ENCODE measurements at regions not wholly inside any gene's neighbourhood (a gene's known extent, or its start where the extent isn't known, plus 50 kb on each side); places are given as distances from the start of the nearest gene placed in this dataset.

DNA sequence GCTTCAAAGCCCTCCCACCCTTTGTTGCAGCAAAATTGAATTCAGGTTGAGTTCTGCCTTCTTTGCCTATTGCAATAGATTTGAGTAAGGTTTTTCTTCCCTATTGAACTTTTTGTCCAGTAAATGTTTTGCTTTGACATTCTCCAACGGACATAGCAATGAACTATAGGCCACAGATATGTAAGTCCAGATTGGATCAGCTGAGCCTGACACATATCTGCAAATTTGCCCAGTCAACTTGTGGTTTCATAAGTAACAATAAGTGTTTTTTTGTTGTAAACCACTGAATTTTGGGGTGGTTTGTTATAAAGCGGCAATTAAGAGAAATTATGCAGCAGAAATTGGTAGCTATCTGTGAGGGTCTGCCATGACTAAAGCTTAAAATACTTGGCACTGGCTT, 332.1 kb upstream of the SORCS1 start:
- Histone ChIP-seq H3K4me3 (ENCODE audit: extremely low read depth in 1 of 4, insufficient read depth in 2 of 4, low read depth in 3 of 4, low read length in 4 of 4) (no peak overlapping the region), H3K4me1 (replicated peaks in 1 of 4; ENCODE audit: control insufficient read depth in 3 of 4, insufficient read depth in 4 of 4, low read length in 3 of 4) (no peaks in the 10 kb centered on the region), H2BK5ac (ENCODE audit: low read depth, low read length) (no peak overlapping the region), H3K18ac (ENCODE audit: extremely low read depth, low read length) (no peak overlapping the region), H4K91ac (replicated peaks; ENCODE audit: insufficient read length, low read length) (no peak overlapping the region), H2BK12ac (ENCODE audit: low read depth, low read length) (no peak overlapping the region), H3K36me3 (ENCODE audit: control insufficient read depth in 2 of 4, insufficient read depth in 4 of 4, low read length in 3 of 4) (no peaks in the 10 kb centered on the region), H3K79me1 (ENCODE audit: low read depth, low read length) (no peaks in the 10 kb centered on the region), H2BK120ac (replicated peaks; ENCODE audit: low read depth, low read length) (no peak overlapping the region), H3K27ac (ENCODE audit: low read depth, low read length) (no peak overlapping the region), H3K79me2 (ENCODE audit: control insufficient read depth in 1 of 2, insufficient read depth in 2 of 2, low read length in 2 of 2) (no peaks in the 10 kb centered on the region), H3K14ac (ENCODE audit: insufficient read length) (no peak overlapping the region), H4K20me1 (replicated peaks in 1 of 2; ENCODE audit: control insufficient read depth in 1 of 2, insufficient read depth in 2 of 2, low read length in 2 of 2) (no peaks in the 10 kb centered on the region), H3K9me3 (ENCODE audit: insufficient read depth in 2 of 2, low read depth in 1 of 2, low read length in 1 of 2) (no peaks in the 10 kb centered on the region), H3K27me3 (replicated peaks in 1 of 4; ENCODE audit: control insufficient read depth in 3 of 4, extremely low read depth in 1 of 4, insufficient read depth in 3 of 4, low read length in 3 of 4) (no peaks in the 10 kb centered on the region), H4K5ac (ENCODE audit: insufficient read length, low read depth, low read length) (no peak overlapping the region), H3K56ac (replicated peaks; ENCODE audit: insufficient read length, low read depth, low read length) (no peak overlapping the region), H3K4ac (replicated peaks; ENCODE audit: insufficient read length, low read depth, low read length) (no peak overlapping the region), H4K8ac (ENCODE audit: extremely low read depth, insufficient read depth, low read length) (no peak overlapping the region), H2BK20ac (ENCODE audit: low read length) (no peak overlapping the region), H2AFZ (ENCODE audit: low read length) (no peak overlapping the region), H3K23ac (ENCODE audit: insufficient read length) (no peak overlapping the region), H2BK15ac (ENCODE audit: low read length) (no peak overlapping the region), H2AK5ac (ENCODE audit: low read depth, low read length) (no peak overlapping the region), H3K4me2 (ENCODE audit: insufficient read depth in 1 of 2, low read depth in 2 of 2, low read length in 2 of 2) (no peak overlapping the region), H3K9ac (replicated peaks in 1 of 4; ENCODE audit: extremely low read depth in 1 of 4, low read depth in 3 of 4, low read length in 3 of 4) (no peak overlapping the region), H3K23me2 (ENCODE audit: low read depth, low read length) (no peaks in the 10 kb centered on the region)
- ChIA-PET CTCF (ENCODE audit: partially characterized antibody) (no interaction called here), POLR2A (ENCODE audit: partially characterized antibody) (no interaction called here)
- 65% methylated on average over 2 of the region's 2 CpGs; no CpG with 5 or more reads in 1 of the 2 experiments for WGBS, 2 experiments (ENCODE audit: extremely low coverage in 1 of 2, insufficient coverage in 1 of 2, insufficient read length in 1 of 2, insufficient replicate concordance in 2 of 2, low coverage in 1 of 2, low lambda C conversion rate in 2 of 2, missing lambda C conversion rate in 1 of 2)
- DNase-seq (ENCODE audit: low read depth in 1 of 2, low spot score in 2 of 2), result no peak
- FAIRE-seq, result no peak
- TF ChIP-seq KDM1A (IDR thresholded peaks at IDR 0.05; ENCODE audit: borderline replicate concordance, low read length), result no peak
- no peak for TF ChIP-seq TAF1 (IDR thresholded peaks at IDR 0.05; ENCODE audit: low read depth, low read length)
- TF ChIP-seq EZH2 (IDR thresholded peaks at IDR 0.05; ENCODE audit: low read depth, low read length, severe bottlenecking), result no peak
- no peak for TF ChIP-seq CEBPB (IDR thresholded peaks at IDR 0.05; ENCODE audit: low read depth, low read length)
- no peak for TF ChIP-seq CHD2 (IDR thresholded peaks at IDR 0.05; ENCODE audit: low read length)
- TF ChIP-seq RFX5 (IDR thresholded peaks at IDR 0.05; ENCODE audit: borderline replicate concordance, low read depth, low read length), result no peak
- no peak for TF ChIP-seq EGR1 (IDR thresholded peaks at IDR 0.05; ENCODE audit: borderline replicate concordance, low read depth, low read length)
- TF ChIP-seq POU5F1 (IDR thresholded peaks at IDR 0.05; ENCODE audit: low read depth, low read length), result no peak
- no peak for TF ChIP-seq NRF1 (IDR thresholded peaks at IDR 0.05; ENCODE audit: low read depth, low read length)
- no peak for TF ChIP-seq CREB1 (IDR thresholded peaks at IDR 0.05)
- no peak for TF ChIP-seq SRF (IDR thresholded peaks at IDR 0.05; ENCODE audit: low read depth, low read length)
- no peak for TF ChIP-seq CHD1 (IDR thresholded peaks at IDR 0.05; ENCODE audit: low read depth, low read length)
- TF ChIP-seq JUN (IDR thresholded peaks at IDR 0.05; ENCODE audit: low read depth, low read length), result no peak
- no peak for TF ChIP-seq CBX5 (IDR thresholded peaks at IDR 0.05; ENCODE audit: low read depth, low read length)
- no peak for TF ChIP-seq YY1 (IDR thresholded peaks at IDR 0.05; ENCODE audit: low read depth, low read length)
- no peak for TF ChIP-seq MAFK (IDR thresholded peaks at IDR 0.05; ENCODE audit: low read depth, low read length)
- TF ChIP-seq TAF7 (optimal IDR thresholded peaks at IDR 0.05; ENCODE audit: borderline replicate concordance, low read depth, low read length), result no peak
- TF ChIP-seq POLR2AphosphoS5 (IDR thresholded peaks at IDR 0.05; ENCODE audit: low read depth, low read length), result no peak
